CD1c-positive myeloid dendritic cell (primary cell): ENCODE measurements at regions not wholly inside any gene's neighbourhood (a gene's known extent, or its start where the extent isn't known, plus 50 kb on each side); places are given as distances from the start of the nearest gene placed in this dataset.

Experiments
- DNase-seq: peaks from one replicate; pipeline ENCODE4 v3.0.0-alpha.2; 2016; ENCODE audit errors: extremely low spot score

GRCh38 chr12:59928416-59928815 is 332.6 kb downstream of the SLC16A7 start:
- DNase-seq: no peak

- DNase-seq: no peak
Observed at GRCh38 chr12:59929110-59929509, 333.3 kb downstream of the SLC16A7 start.

GRCh38 chr12:59934486-59934885 is 338.7 kb downstream of the SLC16A7 start:
- no peak for DNase-seq

GRCh38 chr12:59936534-59936933 is 340.7 kb downstream of the SLC16A7 start:
- DNase-seq: no peak

- no peak for DNase-seq
Observed at GRCh38 chr12:59937148-59937547, 341.3 kb downstream of the SLC16A7 start.

GRCh38 chr12:59938190-59938962 is 342.5 kb downstream of the SLC16A7 start:
- no peak for DNase-seq

- DNase-seq: no peak
Observed at GRCh38 chr12:59940631-59941342, 345.0 kb downstream of the SLC16A7 start.

- DNase-seq: no peak
Observed at GRCh38 chr12:59941461-59941860, 345.6 kb downstream of the SLC16A7 start.

GRCh38 chr12:59944177-59944576 is 348.3 kb downstream of the SLC16A7 start:
- no peak for DNase-seq

GRCh38 chr12:59946635-59947034 is 350.8 kb downstream of the SLC16A7 start:
- no peak for DNase-seq

GRCh38 chr12:59963546-59963945 is 367.7 kb downstream of the SLC16A7 start:
- DNase-seq: no peak

GRCh38 chr12:59972905-59973304 is 377.1 kb downstream of the SLC16A7 start:
- DNase-seq: no peak

- no peak for DNase-seq
Observed at GRCh38 chr12:59973515-59973914, 377.7 kb downstream of the SLC16A7 start.

- DNase-seq: no peak
Observed at GRCh38 chr12:59977779-59978178, 381.9 kb downstream of the SLC16A7 start.

GRCh38 chr12:59980476-59980875 is 384.6 kb downstream of the SLC16A7 start:
- DNase-seq: no peak

GRCh38 chr12:59999291-59999690 is 403.5 kb downstream of the SLC16A7 start:
- DNase-seq: no peak

GRCh38 chr12:60010486-60010885 is 414.7 kb downstream of the SLC16A7 start:
- no peak for DNase-seq

- DNase-seq: no peak
Observed at GRCh38 chr12:60012659-60013058, 416.8 kb downstream of the SLC16A7 start.

GRCh38 chr12:60014436-60014835 is 418.6 kb downstream of the SLC16A7 start:
- no peak for DNase-seq

GRCh38 chr12:60020068-60020467 is 424.2 kb downstream of the SLC16A7 start:
- DNase-seq: no peak

- DNase-seq: no peak
Observed at GRCh38 chr12:60021235-60021634, 425.4 kb downstream of the SLC16A7 start.

- DNase-seq: no peak
Observed at GRCh38 chr12:60027266-60027665, 431.4 kb downstream of the SLC16A7 start.

- DNase-seq: no peak
Observed at GRCh38 chr12:60034147-60034546, 438.3 kb downstream of the SLC16A7 start.
